PC-3 (cell line): ENCODE measurements at regions not wholly inside any gene's neighbourhood (a gene's known extent, or its start where the extent isn't known, plus 50 kb on each side); places are given as distances from the start of the nearest gene placed in this dataset.

ENCODE experiments used
- ATAC-seq: fragments of 200-7000 bp; cut with Tn5 transposase; 2 replicates; pipeline ENCODE4 v1.9.1; 2020; ENCODE audit warnings: mild to moderate bottlenecking, moderate library complexity
- BruUV-seq: library from RNA; stranded (reverse); fragments of 400-500 nt; replicated peaks from 2 replicates; lab custom pipeline; 2021; lab: Mats Ljungman, UMichigan
- CTCF ChIA-PET: fragments of 300-600 bp; sonication (Branson Sonifier 250); formaldehyde crosslinking; loops from one replicate; lab custom pipeline; 2022; ENCODE audit warnings: antibody characterized with exemption; lab: Charles Lee
- POLR2A ChIA-PET: fragments of 300-600 bp; sonication (Branson Sonifier 250); formaldehyde crosslinking; loops from one replicate; lab custom pipeline; 2022; ENCODE audit warnings: antibody characterized with exemption; ENCODE audit not compliant: unreplicated experiment; lab: Charles Lee
- DNase-seq: peaks from one replicate; pipeline ENCODE4 v3.0.0-alpha.2; 2015
- H2AFZ ChIP-seq: fragments of 300-600 bp; sonication (generic); 2 replicates; pipeline ENCODE4 v1.6.0; 2016; ENCODE audit warnings: antibody characterized with exemption, low read length
- H3F3A ChIP-seq: fragments of 300-600 bp; sonication (generic); one replicate; pipeline ENCODE4 v1.6.0; 2017; ENCODE audit warnings: antibody characterized with exemption, low read length, control low read depth, mild to moderate bottlenecking; ENCODE audit not compliant: unreplicated experiment
- H3K27ac ChIP-seq: fragments of 300-600 bp; sonication (generic); 2 replicates; pipeline ENCODE4 v1.5.1; 2016; ENCODE audit warnings: mild to moderate bottlenecking, low read length
- H3K27me3 ChIP-seq: fragments of 300-600 bp; sonication (generic); 2 replicates; pipeline ENCODE4 v1.6.1; 2016; ENCODE audit warnings: low read length, mixed read lengths
- H3K36me3 ChIP-seq: fragments of 300-600 bp; sonication (generic); 2 replicates; pipeline ENCODE4 v1.6.1; 2016; ENCODE audit warnings: low read depth, mixed run types, low read length, mixed read lengths
- H3K4me1 ChIP-seq: fragments of 300-600 bp; sonication (generic); 2 replicates; pipeline ENCODE4 v1.5.1; 2016; ENCODE audit warnings: low read length; ENCODE audit not compliant: insufficient read depth
- H3K4me2 ChIP-seq: fragments of 300-600 bp; sonication (generic); 2 replicates; pipeline ENCODE4 v1.6.0; 2016; ENCODE audit warnings: low read length
- H3K4me3 ChIP-seq: fragments of 300-600 bp; sonication (generic); 2 replicates; pipeline ENCODE4 v1.5.1; 2016; ENCODE audit warnings: mild to moderate bottlenecking, low read length, mixed read lengths
- H3K79me2 ChIP-seq: fragments of 300-600 bp; sonication (generic); 2 replicates; pipeline ENCODE4 v1.6.1; 2017; ENCODE audit warnings: low read length, mixed read lengths
- H3K9ac ChIP-seq: fragments of 300-600 bp; sonication (generic); 2 replicates; pipeline ENCODE4 v1.6.0; 2016; ENCODE audit warnings: mild to moderate bottlenecking, low read length
- H3K9me2 ChIP-seq: fragments of 300-600 bp; sonication (generic); replicated peaks from 2 replicates; pipeline ENCODE4 v1.6.1; 2016; ENCODE audit warnings: mixed run types, low read length, mixed read lengths
- H3K9me3 ChIP-seq: fragments of 300-600 bp; sonication (generic); 2 replicates; pipeline ENCODE4 v1.6.1; 2016; ENCODE audit warnings: low read length, mixed read lengths
- H4K20me1 ChIP-seq: fragments of 300-600 bp; sonication (generic); 2 replicates; pipeline ENCODE4 v1.6.1; 2016; ENCODE audit warnings: low read length, mixed read lengths
- CTCF ChIP-seq: fragments of 300-600 bp; sonication (generic); conservative IDR thresholded peaks from 2 replicates; pipeline ENCODE4 v1.5.1; 2017; ENCODE audit warnings: antibody characterized with exemption, low read depth, mild to moderate bottlenecking, low read length
- EZH2 ChIP-seq: fragments of 300-600 bp; sonication (generic); IDR thresholded peaks from one replicate; pipeline ENCODE4 v1.6.1; 2017; ENCODE audit warnings: antibody characterized with exemption, mild to moderate bottlenecking, low read length; ENCODE audit not compliant: unreplicated experiment
- EZH2phosphoT487 ChIP-seq: fragments of 300-600 bp; sonication (generic); IDR thresholded peaks from 2 replicates; pipeline ENCODE4 v1.6.1; 2018; ENCODE audit warnings: mild to moderate bottlenecking, antibody characterized with exemption, low read length, borderline replicate concordance
- intact Hi-C: fragments of 100-400 bp; cut with micrococcal nuclease; formaldehyde crosslinking; loops from 2 replicates; pipeline ENCODE4 v1.9.0; 2023

DNA sequence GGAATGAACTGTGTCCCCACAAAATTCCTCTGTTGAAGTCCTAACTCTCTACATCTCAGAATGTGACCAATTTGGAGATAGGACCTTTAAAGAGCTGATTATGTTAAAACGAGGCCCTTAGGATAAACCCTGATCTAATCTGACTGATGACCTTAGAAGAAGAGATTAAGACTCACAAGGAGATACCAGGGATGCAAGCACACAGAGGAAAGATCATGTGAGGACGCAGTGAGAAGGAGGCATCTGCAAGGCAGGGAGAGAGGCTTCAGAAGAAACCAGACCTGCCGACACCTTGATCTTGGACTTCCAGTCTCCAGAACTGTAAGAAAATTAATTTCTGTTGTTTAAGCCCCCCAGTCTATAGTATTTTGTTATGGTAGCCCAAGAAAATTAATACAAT lies 94.9 kb upstream of the ZNF800 start:
- no peaks in the 10 kb centered on the region for H3K36me3 ChIP-seq
- H3K4me3 ChIP-seq, result no peak overlapping the region
- BruUV-seq, result no TSS peak
- no peaks in the 10 kb centered on the region for H3K9me2 ChIP-seq
- H3K79me2 ChIP-seq, result no peaks in the 10 kb centered on the region
- no peak overlapping the region for H3K4me2 ChIP-seq
- TF ChIP-seq CTCF (no peak), EZH2phosphoT487 (no peak)
- no peaks in the 10 kb centered on the region for H3K4me1 ChIP-seq
- intact Hi-C loops, result no loop called here
- no peak overlapping the region for H3K9ac ChIP-seq
- CTCF ChIA-PET, result no interaction called here
- peaks cover 2% of the 10 kb centered on the region; the same call in 1 of the 2 replicates for H3K27me3 ChIP-seq
- ATAC-seq, result no peak
- H3K27ac ChIP-seq, result no peak overlapping the region
- no peaks in the 10 kb centered on the region for H3F3A ChIP-seq
- no peak overlapping the region for H2AFZ ChIP-seq
- no peaks in the 10 kb centered on the region for H4K20me1 ChIP-seq
- H3K9me3 ChIP-seq, result no peaks in the 10 kb centered on the region
- DNase-seq, result no peak
- POLR2A ChIA-PET, result no interaction called here

DNA sequence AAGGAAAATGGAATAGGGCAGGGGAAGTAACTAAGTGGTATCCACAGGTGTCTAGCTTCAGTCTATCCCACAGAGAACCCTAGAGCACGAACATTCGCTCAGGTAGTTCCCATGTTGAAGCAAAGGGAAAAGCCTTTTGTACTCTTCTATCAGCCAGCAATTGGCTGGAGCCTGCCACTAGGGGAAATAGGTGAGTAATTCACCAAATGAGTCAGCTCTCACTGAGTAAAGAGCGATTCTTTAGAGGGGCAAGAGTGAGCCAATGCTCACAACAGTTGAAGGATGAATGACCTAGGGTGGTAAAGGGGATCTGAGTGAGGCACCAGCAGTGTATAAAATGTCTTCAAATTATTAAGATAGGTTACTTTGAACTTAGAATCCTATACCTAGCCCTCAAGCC lies 94.1 kb upstream of the ZNF800 start:
- Histone ChIP-seq H3K4me2 (no peak overlapping the region), H2AFZ (no peak overlapping the region), H3F3A (no peaks in the 10 kb centered on the region), H3K9me2 (no peaks in the 10 kb centered on the region), H3K79me2 (no peaks in the 10 kb centered on the region), H3K27ac (no peak overlapping the region), H4K20me1 (no peaks in the 10 kb centered on the region), H3K4me1 (no peaks in the 10 kb centered on the region), H3K4me3 (no peak overlapping the region), H3K9ac (no peak overlapping the region), H3K9me3 (no peaks in the 10 kb centered on the region), H3K36me3 (no peaks in the 10 kb centered on the region), H3K27me3 (no peaks in the 10 kb centered on the region)
- DNase-seq, result peak; percentile 54
- intact Hi-C loops, result no loop called here
- BruUV-seq, result no TSS peak
- peak; percentile 88 for ATAC-seq
- ChIA-PET CTCF (no interaction called here), POLR2A (no interaction called here)
- no peak for TF ChIP-seq EZH2phosphoT487
- TF ChIP-seq CTCF, result peak; percentile 31; the same call in 1 of the 2 replicates

DNA sequence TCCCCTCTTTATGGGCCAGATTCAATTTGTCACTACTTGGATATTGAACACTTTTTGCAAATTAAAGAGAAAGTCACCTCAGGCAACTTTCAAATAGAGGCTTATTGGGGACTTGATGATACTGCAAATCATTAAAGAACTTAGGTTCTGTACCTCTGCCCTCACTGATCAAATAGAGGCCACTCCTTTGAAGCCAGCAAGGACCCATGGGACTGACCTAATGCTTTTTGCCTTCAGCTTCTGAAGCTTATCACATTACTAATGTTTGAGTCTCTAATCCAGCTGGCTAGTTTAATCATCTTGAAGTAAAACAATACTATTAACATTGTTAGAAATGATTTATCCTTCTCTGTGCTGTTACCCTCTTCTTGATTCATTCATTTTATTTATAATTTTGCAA lies 93.0 kb upstream of the ZNF800 start:
- Histone ChIP-seq H3K27me3 (peaks cover 6% of the 10 kb centered on the region; the same call in 1 of the 2 replicates), H3K27ac (no peak overlapping the region), H3K4me1 (no peaks in the 10 kb centered on the region), H2AFZ (no peak overlapping the region), H3K79me2 (no peaks in the 10 kb centered on the region), H3K9me2 (no peaks in the 10 kb centered on the region), H3K9me3 (no peaks in the 10 kb centered on the region), H3K9ac (no peak overlapping the region), H4K20me1 (no peaks in the 10 kb centered on the region), H3K4me2 (no peak overlapping the region), H3K36me3 (no peaks in the 10 kb centered on the region), H3F3A (no peaks in the 10 kb centered on the region), H3K4me3 (no peak overlapping the region)
- POLR2A ChIA-PET, result no interaction called here
- BruUV-seq, result no TSS peak
- intact Hi-C loops, result no loop called here
- TF ChIP-seq EZH2, result no peak
- TF ChIP-seq CTCF, result no peak
- no peak for TF ChIP-seq EZH2phosphoT487
- ATAC-seq (no peak), DNase-seq (no peak)
- CTCF ChIA-PET, result interaction anchor here (0.6 kb wide), 1 partner anchor 103 kb away, joined by 3 read pairs; no protein-coding TSS in a partner anchor
